Stomach (tissue), 4 donors: ENCODE measurements at regions not wholly inside any gene's neighbourhood (a gene's known extent, or its start where the extent isn't known, plus 50 kb on each side); places are given as distances from the start of the nearest gene placed in this dataset.

Experiments
- CTCF ChIP-seq, 7 experiments: fragments of 450-650 bp in 4 of 7; fragments of 200-600 bp in 3 of 7; sonication (generic) in 3 of 7; IDR thresholded peaks; one replicate each; pipeline ENCODE4 v1.5.1; 2016 to 2019; ENCODE audit warnings: antibody characterized with exemption in 7 of 7, control low read depth in 2 of 7, mild to moderate bottlenecking in 1 of 7
- POLR2A ChIP-seq, 4 donors: fragments of 450-650 bp; IDR thresholded peaks; one replicate each; pipeline ENCODE4 v1.6.1; 2016; ENCODE audit warnings: antibody characterized with exemption in 4 of 4, control low read depth in 2 of 4, mild to moderate bottlenecking in 1 of 4, moderate library complexity in 1 of 4
- POLR2AphosphoS5 ChIP-seq, 3 donors: sonication (generic); formaldehyde crosslinking; IDR thresholded peaks; one replicate each; pipeline ENCODE4 v1.6.1; 2016; ENCODE audit warnings: antibody characterized with exemption in 3 of 3

GRCh38 chr1:188432427-188432826 lies 1603.7 kb downstream of the PLA2G4A start:
- TF ChIP-seq CTCF (IDR thresholded peaks at IDR 0.05), result no peak
- no peak for TF ChIP-seq POLR2A (IDR thresholded peaks at IDR 0.05)
- no peak for TF ChIP-seq POLR2AphosphoS5 (IDR thresholded peaks at IDR 0.05)
